ENCODE measurements at regions not wholly inside any gene's neighbourhood (a gene's known extent, or its start where the extent isn't known, plus 50 kb on each side); places are given as distances from the start of the nearest gene placed in this dataset.

DNA sequence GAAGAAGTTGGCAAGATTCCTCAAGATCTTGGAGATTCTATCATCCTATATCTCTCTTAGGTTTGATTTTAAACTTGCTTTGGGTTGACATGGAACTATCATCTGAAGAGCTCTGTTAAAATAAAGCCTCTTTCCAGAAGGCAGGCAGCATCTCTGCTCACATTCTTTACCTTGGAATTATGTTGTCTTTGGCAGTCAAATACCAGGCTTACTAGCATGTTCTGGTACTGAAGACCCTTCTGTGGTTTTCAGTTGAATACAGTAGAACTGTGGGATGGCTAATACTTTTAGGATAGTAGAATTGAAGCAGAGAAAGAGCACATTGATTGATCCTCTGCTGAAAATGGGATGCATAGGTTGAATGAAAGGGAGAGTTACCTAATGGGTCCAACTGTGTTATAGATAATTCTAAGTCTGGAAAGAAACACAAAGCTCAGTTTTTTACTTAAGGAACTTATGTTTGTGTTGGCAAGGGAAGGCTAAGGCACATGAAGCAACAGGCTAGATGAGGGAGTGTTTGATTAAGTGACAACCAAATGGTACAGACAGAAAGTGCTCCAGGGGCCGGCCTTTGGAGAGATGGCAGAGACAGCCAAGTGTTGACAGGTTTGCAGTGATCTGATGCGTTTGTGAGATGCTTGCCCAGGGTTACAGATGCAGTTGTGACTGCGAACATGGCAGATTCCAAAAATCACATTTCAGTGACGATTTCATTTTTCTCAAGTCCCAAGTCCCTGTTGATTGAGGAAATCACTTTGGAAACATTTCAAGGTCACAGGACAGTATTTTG is 397.9 kb downstream of the MEIS1 start:
- no peak for TF ChIP-seq NFRKB (IDR thresholded peaks at IDR 0.05)
- no peak for TF ChIP-seq ELF4 (IDR thresholded peaks at IDR 0.05)

All from HEK293T (cell line).